T-helper 2 cell treated with Interferon-gamma antibody and Interleukin-4, amounts not matched to agents 5 μg/mL and 100 μg/mL, for 36 hours (primary cell): ENCODE measurements at regions not wholly inside any gene's neighbourhood (a gene's known extent, or its start where the extent isn't known, plus 50 kb on each side); places are given as distances from the start of the nearest gene placed in this dataset.

Source experiments
- DNase-seq: peaks from one replicate; pipeline ENCODE4 v3.0.0; 2021; ENCODE audit warnings: low spot score
- H3K27ac Mint-ChIP-seq: one replicate; pipeline ENCODE4 v1.8.0; 2021; ENCODE audit warnings: mild to moderate bottlenecking, mixed read lengths
- H3K27me3 Mint-ChIP-seq: one replicate; pipeline ENCODE4 v1.8.0; 2021; ENCODE audit warnings: low read depth, mixed read lengths
- H3K36me3 Mint-ChIP-seq: one replicate; pipeline ENCODE4 v1.8.0; 2021; ENCODE audit warnings: low read depth, mixed read lengths
- H3K4me1 Mint-ChIP-seq: one replicate; pipeline ENCODE4 v1.8.0; 2021; ENCODE audit warnings: low read depth, mixed read lengths
- H3K4me3 Mint-ChIP-seq: one replicate; pipeline ENCODE4 v1.8.0; 2022; ENCODE audit warnings: mild to moderate bottlenecking, moderate library complexity, mixed read lengths
- H3K9me3 Mint-ChIP-seq: one replicate; pipeline ENCODE4 v1.8.0; 2021; ENCODE audit warnings: mixed read lengths

DNA sequence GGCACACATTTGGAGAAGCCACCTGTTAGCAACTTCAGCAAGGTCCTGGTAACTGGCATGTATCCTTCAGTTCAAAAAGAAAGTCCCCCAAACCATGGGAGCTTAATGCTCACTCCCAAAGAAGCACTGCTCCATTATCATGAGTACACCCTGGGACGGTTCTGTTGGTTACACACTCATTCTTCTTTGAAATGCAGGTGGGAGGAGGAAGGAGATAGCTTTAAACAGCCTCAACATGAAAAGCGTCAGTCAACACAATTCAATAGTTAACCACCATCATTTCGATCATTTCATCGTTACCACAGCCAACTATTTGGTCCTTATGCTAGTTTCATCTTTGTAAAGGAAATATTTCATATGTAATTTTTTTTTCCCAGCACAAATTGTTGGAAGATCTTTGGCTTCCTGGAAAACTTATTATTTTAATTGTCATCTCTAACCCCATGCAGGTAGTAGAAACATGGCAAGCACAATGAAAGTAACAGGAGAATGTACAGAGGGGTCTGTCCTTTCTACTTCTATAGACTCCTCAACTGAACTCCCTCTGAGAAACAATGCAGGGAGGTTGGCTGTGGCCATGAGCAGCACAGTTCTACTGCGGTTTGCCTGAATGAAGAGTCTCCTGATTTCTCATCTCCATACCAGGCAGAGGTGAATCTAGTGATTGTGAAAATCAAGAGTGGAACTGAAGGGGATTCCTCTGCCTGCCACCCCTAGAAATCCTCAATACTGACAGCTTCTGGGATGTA lies 196.4 kb upstream of the FOXN3 start:
- peaks cover 9% of the 10 kb centered on the region for H3K9me3 Mint-ChIP-seq
- H3K27ac Mint-ChIP-seq, result peak overlapping the region; percentile 79

DNA sequence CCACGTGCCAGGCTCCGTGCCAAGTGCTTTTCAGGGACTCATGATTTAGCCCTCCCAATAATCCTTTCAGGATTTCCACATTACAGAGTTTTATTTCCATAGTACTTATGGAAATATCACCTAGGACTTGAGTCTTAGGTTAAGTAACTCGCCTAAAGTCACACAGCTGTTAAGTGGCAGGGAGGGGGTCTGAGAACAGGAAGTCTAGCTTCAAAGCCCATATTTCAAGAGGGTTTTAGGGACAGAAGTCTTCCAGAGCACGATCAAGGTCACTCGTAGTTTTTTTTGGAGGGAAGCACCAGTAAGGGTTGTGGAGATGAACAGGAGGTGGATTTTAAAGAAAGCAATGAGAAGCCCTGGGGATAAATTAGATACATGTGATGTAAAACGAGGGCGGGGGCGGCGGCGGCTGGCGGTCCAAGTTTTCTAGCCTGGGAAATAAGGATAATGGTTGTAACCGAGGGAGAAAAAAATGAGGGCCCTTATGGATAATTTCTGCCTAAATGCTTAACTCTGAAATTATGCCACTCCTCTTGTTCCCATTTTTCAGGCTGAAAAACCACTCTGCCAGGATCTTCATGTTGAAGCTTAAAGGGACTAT lies 192.6 kb upstream of the FOXN3 start:
- Mint-ChIP-seq H3K27ac (no peak overlapping the region), H3K9me3 (peaks cover 31% of the 10 kb centered on the region), H3K4me1 (peaks cover 33% of the 10 kb centered on the region), H3K36me3 (peaks cover 63% of the 10 kb centered on the region), H3K4me3 (no peak overlapping the region), H3K27me3 (no peaks in the 10 kb centered on the region)
- no peak for DNase-seq

More for the DNA sequence above, 196.4 kb upstream of the FOXN3 start:
- H3K4me1 Mint-ChIP-seq, result peaks cover 58% of the 10 kb centered on the region
- H3K27me3 Mint-ChIP-seq, result no peaks in the 10 kb centered on the region
- H3K36me3 Mint-ChIP-seq, result peaks cover 50% of the 10 kb centered on the region
- peak; percentile 53 for DNase-seq
- peak overlapping the region; percentile 68 for H3K4me3 Mint-ChIP-seq

DNA sequence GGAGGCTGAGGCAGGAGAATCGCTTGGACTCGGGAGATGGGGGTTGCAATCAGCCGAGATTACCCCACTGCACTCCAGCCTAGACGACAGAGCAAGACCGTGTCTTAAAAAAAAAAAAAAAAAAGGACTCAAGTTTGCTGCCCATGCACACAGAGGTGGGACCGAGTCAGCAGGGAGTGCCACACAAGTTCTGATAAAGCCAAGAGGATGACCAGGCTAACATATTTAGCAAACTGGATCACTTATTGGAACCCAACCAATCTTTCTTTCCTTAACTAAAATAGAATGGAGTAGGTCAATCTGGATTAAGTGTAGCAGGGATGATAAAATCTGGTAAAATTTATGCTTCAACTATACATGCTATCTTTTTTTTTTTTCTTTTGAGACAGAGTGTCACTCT lies 190.4 kb upstream of the FOXN3 start:
- Mint-ChIP-seq H3K4me1 (peaks cover 30% of the 10 kb centered on the region), H3K27ac (no peak overlapping the region), H3K9me3 (peaks cover 38% of the 10 kb centered on the region), H3K27me3 (no peaks in the 10 kb centered on the region), H3K4me3 (no peak overlapping the region), H3K36me3 (peaks cover 79% of the 10 kb centered on the region)
- no peak for DNase-seq

DNA sequence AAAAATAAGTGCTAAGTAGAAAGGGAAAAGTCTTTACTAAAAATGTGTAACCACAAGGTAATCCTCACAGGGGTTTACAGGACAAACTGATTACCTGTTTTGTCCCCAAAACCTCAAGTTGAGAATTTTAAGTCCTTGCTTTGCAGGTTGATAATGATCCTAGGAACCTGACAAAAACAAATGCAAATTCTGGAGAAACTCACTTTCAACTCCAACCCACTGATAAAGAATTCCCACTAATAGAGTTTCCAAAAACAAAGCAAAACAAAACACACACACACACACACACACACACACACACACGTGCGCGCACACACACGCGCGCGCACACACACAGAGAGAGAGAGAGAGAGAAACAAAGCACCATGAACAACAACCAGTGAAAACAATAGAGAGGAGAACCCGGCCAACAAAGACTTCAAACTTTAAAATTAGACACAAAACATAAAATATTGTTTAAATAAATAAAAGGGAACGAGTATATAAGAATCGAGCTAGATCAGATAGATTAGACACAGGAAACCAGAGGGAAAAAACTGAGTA lies 187.0 kb upstream of the FOXN3 start:
- peaks cover 27% of the 10 kb centered on the region for H3K4me1 Mint-ChIP-seq
- peaks cover 60% of the 10 kb centered on the region for H3K9me3 Mint-ChIP-seq
- peaks cover 83% of the 10 kb centered on the region for H3K36me3 Mint-ChIP-seq
- no peaks in the 10 kb centered on the region for H3K27me3 Mint-ChIP-seq
- H3K4me3 Mint-ChIP-seq, result peak overlapping the region; percentile 6
- H3K27ac Mint-ChIP-seq, result peak overlapping the region; percentile 7
- DNase-seq, result no peak

DNA sequence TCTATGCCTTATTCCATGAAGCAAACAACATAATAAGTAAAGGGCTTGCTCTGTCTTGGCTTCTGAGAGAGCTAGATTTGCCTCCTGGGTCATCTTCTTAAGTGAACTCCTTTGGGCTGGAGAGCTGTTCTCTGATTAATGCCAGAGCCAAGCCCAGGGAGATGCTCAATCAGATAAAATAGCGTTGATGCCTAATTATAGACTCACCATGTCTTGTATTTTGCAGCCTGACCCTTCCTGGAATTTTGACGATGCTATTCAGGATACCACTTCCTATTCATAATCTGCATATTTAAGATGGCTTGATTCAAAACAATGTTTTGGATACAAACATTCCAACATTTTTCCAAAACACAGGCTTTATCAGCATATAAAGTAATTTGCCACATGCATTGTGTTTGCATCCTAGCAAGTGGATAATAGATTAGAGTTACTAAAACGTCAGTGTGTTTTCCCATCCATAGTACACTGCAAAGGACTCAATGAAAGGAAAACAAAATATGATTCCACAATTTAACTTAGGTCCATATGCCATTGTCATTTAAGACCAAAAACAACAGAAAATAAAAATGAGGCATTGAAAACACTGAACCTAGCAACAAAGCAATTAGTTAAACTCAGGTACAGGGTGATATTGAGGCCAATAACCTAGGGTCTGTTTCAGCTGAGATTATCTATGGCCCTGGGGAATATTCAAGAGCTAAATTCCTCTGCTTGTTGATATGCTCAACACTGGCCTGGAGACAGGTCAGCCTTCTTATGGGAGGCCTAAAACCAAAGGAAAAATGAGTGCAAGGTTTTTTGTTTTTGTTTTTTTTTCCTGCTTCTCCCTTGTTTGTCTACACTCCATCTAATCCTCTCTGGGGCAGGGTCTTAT lies 184.2 kb upstream of the FOXN3 start:
- DNase-seq, result no peak

DNA sequence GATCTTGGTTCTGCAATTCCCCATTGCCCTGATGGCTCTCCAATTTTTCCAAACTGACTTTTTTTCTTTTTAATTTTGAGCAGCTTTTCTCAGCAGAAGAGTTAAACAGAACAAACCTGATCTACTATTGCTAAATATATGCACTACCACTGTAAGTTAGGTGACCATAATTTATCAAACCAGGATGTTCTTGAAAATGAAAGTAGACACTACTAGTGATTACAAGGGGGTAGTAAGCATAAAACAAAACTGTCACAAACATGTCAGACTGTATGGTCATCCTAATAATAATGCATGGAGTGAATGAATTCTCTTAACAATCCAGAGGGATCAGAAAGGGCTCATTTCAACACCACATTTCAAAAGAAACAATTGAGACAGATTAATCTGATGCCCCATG lies 183.0 kb upstream of the FOXN3 start:
- H3K4me3 Mint-ChIP-seq, result no peak overlapping the region
- DNase-seq, result no peak
- H3K36me3 Mint-ChIP-seq, result peaks cover 82% of the 10 kb centered on the region
- no peaks in the 10 kb centered on the region for H3K27me3 Mint-ChIP-seq
- H3K4me1 Mint-ChIP-seq, result peaks cover 20% of the 10 kb centered on the region
- H3K27ac Mint-ChIP-seq, result peak overlapping the region; percentile 27
- peaks cover 65% of the 10 kb centered on the region for H3K9me3 Mint-ChIP-seq

More for the DNA sequence above, 184.2 kb upstream of the FOXN3 start:
- H3K27me3 Mint-ChIP-seq, result no peaks in the 10 kb centered on the region
- H3K36me3 Mint-ChIP-seq, result peaks cover 84% of the 10 kb centered on the region
- H3K4me3 Mint-ChIP-seq, result no peak overlapping the region
- peaks cover 20% of the 10 kb centered on the region for H3K4me1 Mint-ChIP-seq
- H3K9me3 Mint-ChIP-seq, result peaks cover 71% of the 10 kb centered on the region
- H3K27ac Mint-ChIP-seq, result no peak overlapping the region

DNA sequence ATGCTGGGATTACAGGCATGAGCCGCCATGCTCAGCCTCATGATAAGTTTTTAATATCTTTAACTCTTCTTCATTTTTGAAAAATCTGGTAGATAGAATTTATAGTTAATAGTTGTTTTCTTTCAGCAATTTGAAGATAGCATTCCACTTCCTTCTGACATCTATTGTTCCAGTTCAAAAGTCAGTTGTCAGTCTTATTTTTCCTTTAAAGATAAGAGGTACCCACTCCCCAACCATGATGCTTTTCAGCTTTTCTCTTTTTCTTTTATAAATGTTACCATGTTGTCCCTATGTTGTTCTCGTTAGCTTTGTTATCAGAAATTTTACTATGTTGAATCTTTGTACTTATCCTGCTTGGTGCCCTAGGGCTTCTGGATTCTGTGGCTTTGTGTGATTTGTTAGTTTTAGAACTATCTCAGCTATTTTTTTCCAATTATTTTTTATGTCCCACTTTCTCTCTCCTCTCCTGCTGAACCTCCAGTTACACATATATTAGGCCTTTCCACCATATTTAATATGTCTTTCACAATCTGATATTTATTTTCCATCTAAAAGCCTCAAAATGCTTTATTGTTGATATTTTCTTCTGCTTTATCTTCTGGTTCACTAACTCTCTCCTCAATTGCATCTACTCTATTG lies 181.6 kb upstream of the FOXN3 start:
- peaks cover 78% of the 10 kb centered on the region for H3K36me3 Mint-ChIP-seq
- H3K27ac Mint-ChIP-seq, result no peak overlapping the region

DNA sequence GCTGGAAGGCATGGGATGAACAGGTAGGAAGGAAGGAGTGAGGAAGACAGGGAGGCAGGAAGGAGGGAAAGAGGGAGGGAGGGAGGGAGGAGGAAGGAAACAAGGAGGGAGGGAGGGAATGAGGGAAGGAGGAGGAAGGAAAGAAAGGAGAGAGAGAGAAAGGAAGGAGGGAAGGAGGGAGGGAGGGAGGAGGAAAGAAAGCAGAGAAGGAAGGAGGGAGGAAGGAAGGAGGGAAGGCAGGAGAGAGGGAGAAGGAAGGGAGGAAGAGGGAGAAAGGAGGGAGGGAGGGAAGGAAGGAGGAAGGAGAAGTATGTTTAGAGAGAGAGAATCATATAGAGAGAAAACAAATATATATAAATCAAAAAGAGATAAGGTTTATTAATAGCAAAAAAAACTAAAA lies 175.9 kb upstream of the FOXN3 start:
- H3K27me3 Mint-ChIP-seq, result no peaks in the 10 kb centered on the region
- H3K36me3 Mint-ChIP-seq, result peaks cover 72% of the 10 kb centered on the region
- no peak overlapping the region for H3K4me3 Mint-ChIP-seq
- peaks cover 36% of the 10 kb centered on the region for H3K4me1 Mint-ChIP-seq
- H3K27ac Mint-ChIP-seq, result no peak overlapping the region
- no peak for DNase-seq
- H3K9me3 Mint-ChIP-seq, result peaks cover 48% of the 10 kb centered on the region

More for the DNA sequence above, 181.6 kb upstream of the FOXN3 start:
- no peaks in the 10 kb centered on the region for H3K27me3 Mint-ChIP-seq
- no peak overlapping the region for H3K4me3 Mint-ChIP-seq
- no peak for DNase-seq
- H3K4me1 Mint-ChIP-seq, result peaks cover 9% of the 10 kb centered on the region
- peaks cover 59% of the 10 kb centered on the region for H3K9me3 Mint-ChIP-seq

DNA sequence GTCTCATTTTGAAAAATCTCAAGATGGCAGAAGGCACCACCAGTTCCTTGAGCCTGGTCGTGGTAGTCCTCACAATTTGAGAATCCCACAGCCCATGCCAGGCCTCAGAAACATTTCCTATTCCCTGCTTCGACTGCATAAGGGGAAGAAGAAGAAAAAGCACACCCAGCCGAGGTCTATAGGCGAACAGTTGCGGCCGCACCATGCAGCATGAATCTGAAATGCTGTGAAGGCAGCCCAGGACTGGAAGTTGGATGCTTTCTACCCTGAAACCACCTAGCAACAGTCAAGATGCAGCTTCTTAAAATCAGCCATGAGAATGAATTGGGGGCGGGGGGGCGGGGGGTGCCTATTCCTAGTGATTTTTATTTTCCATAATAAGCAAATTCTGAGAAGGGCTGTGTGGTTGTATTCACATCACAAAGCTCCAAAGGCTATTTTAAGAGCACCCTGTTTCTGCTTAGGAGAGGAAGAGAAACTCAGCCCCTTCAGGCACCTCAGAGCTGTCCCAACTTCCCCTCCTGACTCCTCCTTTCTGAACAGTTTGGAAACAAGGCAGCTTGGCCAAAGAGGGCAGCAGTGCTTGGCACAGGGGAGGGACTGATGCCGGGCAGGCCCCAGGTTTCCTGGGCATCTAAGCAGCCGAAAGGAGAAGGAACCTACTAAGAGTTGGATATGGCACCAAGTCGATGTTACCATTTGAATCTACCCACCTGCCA lies 172.5 kb upstream of the FOXN3 start:
- Mint-ChIP-seq H3K27ac (peak overlapping the region; percentile 5), H3K4me1 (peaks cover 55% of the 10 kb centered on the region), H3K4me3 (no peak overlapping the region), H3K9me3 (peaks cover 28% of the 10 kb centered on the region), H3K36me3 (peaks cover 72% of the 10 kb centered on the region), H3K27me3 (no peaks in the 10 kb centered on the region)
- no peak for DNase-seq

DNA sequence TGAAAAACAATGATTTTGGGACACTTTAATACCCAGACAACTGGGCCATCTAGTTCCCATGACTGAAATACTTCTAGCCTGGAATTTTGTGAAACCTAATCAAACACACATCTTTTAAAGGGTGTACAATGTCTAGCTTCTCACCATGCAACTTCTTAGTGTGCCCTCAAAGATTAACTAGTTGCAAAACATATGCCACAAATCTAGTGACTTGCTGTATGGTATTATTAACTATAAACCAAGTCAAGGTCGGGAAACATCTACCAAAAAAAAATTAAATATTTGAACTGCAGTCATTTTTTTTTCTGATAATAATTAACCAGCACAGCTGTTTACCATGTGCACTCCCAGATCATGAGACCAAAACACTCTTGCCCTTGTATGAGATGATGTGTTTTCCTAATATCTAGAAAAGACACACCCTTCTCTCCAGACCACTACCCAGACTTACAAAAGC lies 171.8 kb upstream of the FOXN3 start:
- no peak overlapping the region for H3K4me3 Mint-ChIP-seq
- H3K36me3 Mint-ChIP-seq, result peaks cover 65% of the 10 kb centered on the region
- H3K27me3 Mint-ChIP-seq, result no peaks in the 10 kb centered on the region
- no peak for DNase-seq
- peaks cover 24% of the 10 kb centered on the region for H3K9me3 Mint-ChIP-seq
- H3K27ac Mint-ChIP-seq, result no peak overlapping the region
- H3K4me1 Mint-ChIP-seq, result peaks cover 55% of the 10 kb centered on the region

DNA sequence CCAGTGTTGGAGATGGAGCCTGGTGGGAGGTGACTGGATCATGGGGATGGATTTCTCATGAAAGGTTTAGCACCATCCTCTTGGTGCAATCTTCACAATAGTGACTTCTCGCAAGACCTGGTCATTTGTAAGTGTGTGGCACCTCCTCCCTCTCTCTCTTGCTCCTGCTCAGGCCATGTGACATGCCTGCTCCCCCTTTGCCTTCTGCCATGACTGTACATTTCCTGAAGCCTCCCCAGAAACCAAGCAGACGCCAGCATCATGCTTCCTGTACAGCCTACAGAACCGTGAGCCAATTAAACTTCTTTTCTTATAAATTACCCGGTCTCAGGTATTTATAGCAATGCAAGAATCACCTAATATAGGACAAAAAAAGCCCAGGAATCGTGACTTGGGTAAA lies 171.0 kb upstream of the FOXN3 start:
- Mint-ChIP-seq H3K27me3 (no peaks in the 10 kb centered on the region), H3K4me3 (no peak overlapping the region), H3K9me3 (peaks cover 24% of the 10 kb centered on the region), H3K36me3 (peaks cover 66% of the 10 kb centered on the region), H3K27ac (no peak overlapping the region), H3K4me1 (peaks cover 57% of the 10 kb centered on the region)
- no peak for DNase-seq

DNA sequence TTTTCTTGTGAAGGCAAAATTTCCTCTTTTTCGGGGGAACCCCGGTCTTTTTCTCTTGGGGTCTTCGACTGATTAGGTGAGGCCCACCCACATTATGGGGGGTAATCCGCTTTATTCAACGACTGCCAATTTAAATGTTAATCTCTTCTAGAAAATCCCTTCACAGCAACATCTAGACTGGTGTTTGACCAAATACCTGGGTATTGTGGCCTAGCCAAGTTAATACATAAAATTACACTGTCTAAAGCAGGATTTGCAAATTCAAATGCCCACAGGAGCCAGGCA lies 170.0 kb upstream of the FOXN3 start:
- Mint-ChIP-seq H3K36me3 (peaks cover 66% of the 10 kb centered on the region), H3K4me1 (peaks cover 53% of the 10 kb centered on the region), H3K4me3 (no peak overlapping the region), H3K27me3 (no peaks in the 10 kb centered on the region), H3K9me3 (peaks cover 15% of the 10 kb centered on the region), H3K27ac (no peak overlapping the region)
- no peak for DNase-seq
